ENCODE measurements at regions not wholly inside any gene's neighbourhood (a gene's known extent, or its start where the extent isn't known, plus 50 kb on each side); places are given as distances from the start of the nearest gene placed in this dataset.

- TF ChIP-seq, protein P1, sequence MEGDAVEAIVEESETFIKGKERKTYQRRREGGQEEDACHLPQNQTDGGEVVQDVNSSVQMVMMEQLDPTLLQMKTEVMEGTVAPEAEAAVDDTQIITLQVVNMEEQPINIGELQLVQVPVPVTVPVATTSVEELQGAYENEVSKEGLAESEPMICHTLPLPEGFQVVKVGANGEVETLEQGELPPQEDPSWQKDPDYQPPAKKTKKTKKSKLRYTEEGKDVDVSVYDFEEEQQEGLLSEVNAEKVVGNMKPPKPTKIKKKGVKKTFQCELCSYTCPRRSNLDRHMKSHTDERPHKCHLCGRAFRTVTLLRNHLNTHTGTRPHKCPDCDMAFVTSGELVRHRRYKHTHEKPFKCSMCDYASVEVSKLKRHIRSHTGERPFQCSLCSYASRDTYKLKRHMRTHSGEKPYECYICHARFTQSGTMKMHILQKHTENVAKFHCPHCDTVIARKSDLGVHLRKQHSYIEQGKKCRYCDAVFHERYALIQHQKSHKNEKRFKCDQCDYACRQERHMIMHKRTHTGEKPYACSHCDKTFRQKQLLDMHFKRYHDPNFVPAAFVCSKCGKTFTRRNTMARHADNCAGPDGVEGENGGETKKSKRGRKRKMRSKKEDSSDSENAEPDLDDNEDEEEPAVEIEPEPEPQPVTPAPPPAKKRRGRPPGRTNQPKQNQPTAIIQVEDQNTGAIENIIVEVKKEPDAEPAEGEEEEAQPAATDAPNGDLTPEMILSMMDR (IDR thresholded peaks at IDR 0.05), result no peak
- TF ChIP-seq POLR2AphosphoS5 (IDR thresholded peaks at IDR 0.05), result no peak
Observed at GRCh38 chr18:41763361-41763760, 191.7 kb upstream of the PIK3C3 start.
